ENCODE measurements at regions not wholly inside any gene's neighbourhood (a gene's known extent, or its start where the extent isn't known, plus 50 kb on each side); places are given as distances from the start of the nearest gene placed in this dataset.
A peak's percentile ranks its signal among the peaks of the same experiment; 100 is the strongest.
"Not testable (repeated sequence)": the region's sequence is repeated elsewhere in the genome, so short reads cannot be mapped to it uniquely, and the experiment has no call there.

GRCh38 chr5:167921796-167922195 is 369.6 kb upstream of the WWC1 start:
- DNase-seq: no peak

GRCh38 chr5:167923396-167923795 is 368.0 kb upstream of the WWC1 start:
- DNase-seq: no peak

GRCh38 chr5:167929841-167930240 is 361.6 kb upstream of the WWC1 start:
- DNase-seq: no peak

- DNase-seq: no peak
These were observed 356.9 kb upstream of the WWC1 start for GRCh38 chr5:167934551-167934971.

GRCh38 chr5:167936022-167936421 is 355.4 kb upstream of the WWC1 start:
- DNase-seq: no peak

- DNase-seq: no peak
These were observed 354.4 kb upstream of the WWC1 start for GRCh38 chr5:167936944-167937634.

- peak; percentile 3 for DNase-seq
These were observed 353.8 kb upstream of the WWC1 start for GRCh38 chr5:167937635-167937998.

GRCh38 chr5:167939686-167940085 is 351.8 kb upstream of the WWC1 start:
- DNase-seq: no peak

- DNase-seq: no peak
These were observed 350.5 kb upstream of the WWC1 start for GRCh38 chr5:167940911-167941310.

GRCh38 chr5:167941556-167941955 is 349.9 kb upstream of the WWC1 start:
- DNase-seq: not testable (repeated sequence)

- DNase-seq: no peak
These were observed 348.1 kb upstream of the WWC1 start for GRCh38 chr5:167943343-167943742.

- DNase-seq: no peak
These were observed 347.2 kb upstream of the WWC1 start for GRCh38 chr5:167944121-167944852.

- no peak for DNase-seq
These were observed 345.7 kb upstream of the WWC1 start for GRCh38 chr5:167945542-167946384.

GRCh38 chr5:167947306-167947705 is 344.1 kb upstream of the WWC1 start:
- DNase-seq: no peak

GRCh38 chr5:167948251-167948650 is 343.2 kb upstream of the WWC1 start:
- DNase-seq: no peak

GRCh38 chr5:167949435-167949834 is 342.0 kb upstream of the WWC1 start:
- DNase-seq: no peak

- DNase-seq: no peak
These were observed 341.2 kb upstream of the WWC1 start for GRCh38 chr5:167950126-167950721.

GRCh38 chr5:167951116-167951515 is 340.3 kb upstream of the WWC1 start:
- DNase-seq: no peak

- DNase-seq: no peak
These were observed 339.0 kb upstream of the WWC1 start for GRCh38 chr5:167952278-167952995.

- no peak for DNase-seq
These were observed 338.2 kb upstream of the WWC1 start for GRCh38 chr5:167953151-167953798.

- no peak for DNase-seq
These were observed 329.7 kb upstream of the WWC1 start for GRCh38 chr5:167961731-167962130.

GRCh38 chr5:167964529-167964928 is 326.9 kb upstream of the WWC1 start:
- no peak for DNase-seq

All from inflammatory macrophage treated with lipopolysaccharide for 4 hours (primary cell).